Gastroesophageal sphincter (tissue), 3 donors: ENCODE measurements at regions not wholly inside any gene's neighbourhood (a gene's known extent, or its start where the extent isn't known, plus 50 kb on each side); places are given as distances from the start of the nearest gene placed in this dataset.

Source experiments
- CTCF ChIP-seq, 4 experiments: fragments of 200-600 bp in 2 of 4; fragments of 450-650 bp in 2 of 4; sonication (generic) in 1 of 4; IDR thresholded peaks; one replicate each; pipeline ENCODE4 v1.5.1; 2017 to 2019; ENCODE audit warnings: antibody characterized with exemption in 4 of 4, mild to moderate bottlenecking in 2 of 4, moderate library complexity in 2 of 4
- POLR2A ChIP-seq, 2 donors: fragments of 450-650 bp; IDR thresholded peaks; one replicate each; pipeline ENCODE4 v1.6.1; 2017; ENCODE audit warnings: antibody characterized with exemption in 2 of 2, mild to moderate bottlenecking in 2 of 2, moderate library complexity in 1 of 2

- TF ChIP-seq POLR2A (IDR thresholded peaks at IDR 0.05) (no peak), CTCF (IDR thresholded peaks at IDR 0.05) (no peak)
Observed at GRCh38 chr5:7246287-7246686, 149.7 kb upstream of the ADCY2 start.
